ENCODE measurements at regions not wholly inside any gene's neighbourhood (a gene's known extent, or its start where the extent isn't known, plus 50 kb on each side); places are given as distances from the start of the nearest gene placed in this dataset.

- TF ChIP-seq, protein P1, sequence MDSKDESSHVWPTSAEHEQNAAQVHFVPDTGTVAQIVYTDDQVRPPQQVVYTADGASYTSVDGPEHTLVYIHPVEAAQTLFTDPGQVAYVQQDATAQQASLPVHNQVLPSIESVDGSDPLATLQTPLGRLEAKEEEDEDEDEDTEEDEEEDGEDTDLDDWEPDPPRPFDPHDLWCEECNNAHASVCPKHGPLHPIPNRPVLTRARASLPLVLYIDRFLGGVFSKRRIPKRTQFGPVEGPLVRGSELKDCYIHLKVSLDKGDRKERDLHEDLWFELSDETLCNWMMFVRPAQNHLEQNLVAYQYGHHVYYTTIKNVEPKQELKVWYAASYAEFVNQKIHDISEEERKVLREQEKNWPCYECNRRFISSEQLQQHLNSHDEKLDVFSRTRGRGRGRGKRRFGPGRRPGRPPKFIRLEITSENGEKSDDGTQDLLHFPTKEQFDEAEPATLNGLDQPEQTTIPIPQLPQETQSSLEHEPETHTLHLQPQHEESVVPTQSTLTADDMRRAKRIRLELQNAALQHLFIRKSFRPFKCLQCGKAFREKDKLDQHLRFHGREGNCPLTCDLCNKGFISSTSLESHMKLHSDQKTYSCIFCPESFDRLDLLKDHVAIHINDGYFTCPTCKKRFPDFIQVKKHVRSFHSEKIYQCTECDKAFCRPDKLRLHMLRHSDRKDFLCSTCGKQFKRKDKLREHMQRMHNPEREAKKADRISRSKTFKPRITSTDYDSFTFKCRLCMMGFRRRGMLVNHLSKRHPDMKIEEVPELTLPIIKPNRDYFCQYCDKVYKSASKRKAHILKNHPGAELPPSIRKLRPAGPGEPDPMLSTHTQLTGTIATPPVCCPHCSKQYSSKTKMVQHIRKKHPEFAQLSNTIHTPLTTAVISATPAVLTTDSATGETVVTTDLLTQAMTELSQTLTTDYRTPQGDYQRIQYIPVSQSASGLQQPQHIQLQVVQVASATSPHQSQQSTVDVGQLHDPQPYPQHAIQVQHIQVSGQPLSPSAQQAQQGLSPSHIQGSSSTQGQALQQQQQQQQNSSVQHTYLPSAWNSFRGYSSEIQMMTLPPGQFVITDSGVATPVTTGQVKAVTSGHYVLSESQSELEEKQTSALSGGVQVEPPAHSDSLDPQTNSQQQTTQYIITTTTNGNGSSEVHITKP (tag by site-specific recombination; IDR thresholded peaks at IDR 0.05) = no peak
- TF ChIP-seq, protein P2, sequence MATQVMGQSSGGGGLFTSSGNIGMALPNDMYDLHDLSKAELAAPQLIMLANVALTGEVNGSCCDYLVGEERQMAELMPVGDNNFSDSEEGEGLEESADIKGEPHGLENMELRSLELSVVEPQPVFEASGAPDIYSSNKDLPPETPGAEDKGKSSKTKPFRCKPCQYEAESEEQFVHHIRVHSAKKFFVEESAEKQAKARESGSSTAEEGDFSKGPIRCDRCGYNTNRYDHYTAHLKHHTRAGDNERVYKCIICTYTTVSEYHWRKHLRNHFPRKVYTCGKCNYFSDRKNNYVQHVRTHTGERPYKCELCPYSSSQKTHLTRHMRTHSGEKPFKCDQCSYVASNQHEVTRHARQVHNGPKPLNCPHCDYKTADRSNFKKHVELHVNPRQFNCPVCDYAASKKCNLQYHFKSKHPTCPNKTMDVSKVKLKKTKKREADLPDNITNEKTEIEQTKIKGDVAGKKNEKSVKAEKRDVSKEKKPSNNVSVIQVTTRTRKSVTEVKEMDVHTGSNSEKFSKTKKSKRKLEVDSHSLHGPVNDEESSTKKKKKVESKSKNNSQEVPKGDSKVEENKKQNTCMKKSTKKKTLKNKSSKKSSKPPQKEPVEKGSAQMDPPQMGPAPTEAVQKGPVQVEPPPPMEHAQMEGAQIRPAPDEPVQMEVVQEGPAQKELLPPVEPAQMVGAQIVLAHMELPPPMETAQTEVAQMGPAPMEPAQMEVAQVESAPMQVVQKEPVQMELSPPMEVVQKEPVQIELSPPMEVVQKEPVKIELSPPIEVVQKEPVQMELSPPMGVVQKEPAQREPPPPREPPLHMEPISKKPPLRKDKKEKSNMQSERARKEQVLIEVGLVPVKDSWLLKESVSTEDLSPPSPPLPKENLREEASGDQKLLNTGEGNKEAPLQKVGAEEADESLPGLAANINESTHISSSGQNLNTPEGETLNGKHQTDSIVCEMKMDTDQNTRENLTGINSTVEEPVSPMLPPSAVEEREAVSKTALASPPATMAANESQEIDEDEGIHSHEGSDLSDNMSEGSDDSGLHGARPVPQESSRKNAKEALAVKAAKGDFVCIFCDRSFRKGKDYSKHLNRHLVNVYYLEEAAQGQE (tag by site-specific recombination; IDR thresholded peaks at IDR 0.05) = no peak
- TF ChIP-seq, protein P3, sequence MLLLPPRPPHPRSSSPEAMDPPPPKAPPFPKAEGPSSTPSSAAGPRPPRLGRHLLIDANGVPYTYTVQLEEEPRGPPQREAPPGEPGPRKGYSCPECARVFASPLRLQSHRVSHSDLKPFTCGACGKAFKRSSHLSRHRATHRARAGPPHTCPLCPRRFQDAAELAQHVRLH (tag by site-specific recombination; IDR thresholded peaks at IDR 0.05) = no peak
- TF ChIP-seq ZNF184 (tag by site-specific recombination; IDR thresholded peaks at IDR 0.05) = no peak
- TF ChIP-seq ZNF670 (tag by site-specific recombination; IDR thresholded peaks at IDR 0.05; ENCODE audit: low read depth) = no peak
- no peak for TF ChIP-seq HOXA7 (CRISPR knock-in tag; IDR thresholded peaks at IDR 0.05; ENCODE audit: borderline replicate concordance)
These were observed 191.0 kb upstream of the EMCN start for GRCh38 chr4:100708776-100709175.

Data from HEK293 (cell line).